WTC11 (cell line): ENCODE measurements at regions not wholly inside any gene's neighbourhood (a gene's known extent, or its start where the extent isn't known, plus 50 kb on each side); places are given as distances from the start of the nearest gene placed in this dataset.

ENCODE experiments used
- ATAC-seq: fragments of 200-7000 bp; cut with Tn5 transposase; 2 replicates; pipeline ENCODE4 v1.10.0; 2021; ENCODE audit warnings: mild to moderate bottlenecking, moderate library complexity
- CTCF ChIA-PET: fragments of 300-600 bp; sonication (Branson Sonifier 250); formaldehyde crosslinking; loops from one replicate; lab custom pipeline; 2021; ENCODE audit warnings: antibody characterized with exemption; lab: Charles Lee
- POLR2A ChIA-PET: fragments of 350-600 bp; sonication (Branson Sonifier 250); formaldehyde crosslinking; loops from one replicate; lab custom pipeline; 2021; ENCODE audit warnings: antibody characterized with exemption; lab: Charles Lee
- DNase-seq: peaks from one replicate; pipeline ENCODE4 v3.0.0; 2021; ENCODE audit warnings: low spot score
- H3K27ac Mint-ChIP-seq: 2 replicates; pipeline ENCODE4 v1.8.0; 2021; ENCODE audit warnings: mixed read lengths
- H3K27me3 Mint-ChIP-seq: 2 replicates; pipeline ENCODE4 v1.8.0; 2021; ENCODE audit warnings: low read depth, mild to moderate bottlenecking, moderate library complexity, mixed read lengths
- H3K36me3 Mint-ChIP-seq: 2 replicates; pipeline ENCODE4 v1.8.0; 2021; ENCODE audit warnings: mixed read lengths
- H3K4me1 Mint-ChIP-seq: 2 replicates; pipeline ENCODE4 v1.8.0; 2022; ENCODE audit warnings: mixed read lengths
- H3K4me3 Mint-ChIP-seq: 2 replicates; pipeline ENCODE4 v1.8.0; 2021; ENCODE audit warnings: mild to moderate bottlenecking, moderate library complexity, mixed read lengths
- H3K9me3 Mint-ChIP-seq: 2 replicates; pipeline ENCODE4 v1.8.0; 2021; ENCODE audit warnings: mixed read lengths
- ATF1 ChIP-seq: sonication (generic); formaldehyde crosslinking; IDR thresholded peaks from 2 replicates; pipeline ENCODE4 v1.8.1; 2023; ENCODE audit warnings: mild to moderate bottlenecking, moderate library complexity, missing genetic modification reagents
- CBFB ChIP-seq: sonication (generic); formaldehyde crosslinking; IDR thresholded peaks from 2 replicates; pipeline ENCODE4 v1.8.1; 2022; ENCODE audit warnings: mild to moderate bottlenecking, low read depth, missing genetic modification reagents
- CREM ChIP-seq: sonication (generic); formaldehyde crosslinking; IDR thresholded peaks from 2 replicates; pipeline ENCODE4 v1.8.1; 2022; ENCODE audit warnings: mild to moderate bottlenecking, missing genetic modification reagents, moderate library complexity
- E2F5 ChIP-seq: sonication (generic); formaldehyde crosslinking; IDR thresholded peaks from 2 replicates; pipeline ENCODE4 v1.8.1; 2022; ENCODE audit warnings: mild to moderate bottlenecking, moderate library complexity, missing genetic modification reagents
- ESRRA ChIP-seq: sonication (generic); formaldehyde crosslinking; IDR thresholded peaks from 2 replicates; pipeline ENCODE4 v1.8.1; 2022; ENCODE audit warnings: mild to moderate bottlenecking, missing genetic modification reagents, borderline replicate concordance
- FOXJ3 ChIP-seq: sonication (generic); formaldehyde crosslinking; IDR thresholded peaks from 2 replicates; pipeline ENCODE4 v1.9.0; 2021; ENCODE audit warnings: missing genetic modification reagents, mild to moderate bottlenecking, borderline replicate concordance
- FOXK1 ChIP-seq: sonication (generic); formaldehyde crosslinking; IDR thresholded peaks from 2 replicates; pipeline ENCODE4 v1.8.0; 2022; ENCODE audit warnings: mild to moderate bottlenecking, moderate library complexity, missing genetic modification reagents
- FOXP4 ChIP-seq: sonication (generic); formaldehyde crosslinking; IDR thresholded peaks from 2 replicates; pipeline ENCODE4 v1.8.0; 2022; ENCODE audit warnings: mild to moderate bottlenecking, missing genetic modification reagents
- GABPB1 ChIP-seq: sonication (generic); formaldehyde crosslinking; IDR thresholded peaks from 2 replicates; pipeline ENCODE4 v1.8.1; 2023; ENCODE audit warnings: mild to moderate bottlenecking, missing genetic modification reagents
- GTF2I ChIP-seq: fragments of 250-450 bp; sonication (Bioruptor Pico); conservative IDR thresholded peaks from 2 replicates; pipeline ENCODE4 v1.4.0; 2021; ENCODE audit warnings: mild to moderate bottlenecking
- HMGA2 ChIP-seq: fragments of 250-450 bp; sonication (Bioruptor Pico); IDR thresholded peaks from 2 replicates; pipeline ENCODE4 v1.4.0; 2021; ENCODE audit warnings: mild to moderate bottlenecking, moderate library complexity
- IRF2 ChIP-seq: sonication (generic); formaldehyde crosslinking; IDR thresholded peaks from 2 replicates; pipeline ENCODE4 v1.8.0; 2022; ENCODE audit warnings: low read depth, missing genetic modification reagents, borderline replicate concordance
- MAX ChIP-seq: sonication (generic); formaldehyde crosslinking; IDR thresholded peaks from 2 replicates; pipeline ENCODE4 v1.8.0; 2022; ENCODE audit warnings: mild to moderate bottlenecking, missing genetic modification reagents
- PRDM15 ChIP-seq: sonication (generic); formaldehyde crosslinking; IDR thresholded peaks from 2 replicates; pipeline ENCODE4 v1.8.0; 2022; ENCODE audit warnings: missing genetic modification reagents
- PREB ChIP-seq: sonication (generic); formaldehyde crosslinking; IDR thresholded peaks from 2 replicates; pipeline ENCODE4 v1.8.1; 2022; ENCODE audit warnings: mild to moderate bottlenecking, missing genetic modification reagents, moderate library complexity, borderline replicate concordance
- RORB ChIP-seq: fragments of 250-450 bp; sonication (Bioruptor Pico); IDR thresholded peaks from 2 replicates; pipeline ENCODE4 v1.9.0; 2021; ENCODE audit warnings: mild to moderate bottlenecking
- SMAD3 ChIP-seq: sonication (generic); formaldehyde crosslinking; IDR thresholded peaks from 2 replicates; pipeline ENCODE4 v1.8.0; 2022; ENCODE audit warnings: missing genetic modification reagents, mild to moderate bottlenecking, borderline replicate concordance
- SOX15 ChIP-seq: fragments of 250-450 bp; sonication (Bioruptor Pico); IDR thresholded peaks from 2 replicates; pipeline ENCODE4 v1.9.0; 2021; ENCODE audit warnings: mild to moderate bottlenecking
- ZMAT4 ChIP-seq: fragments of 250-450 bp; sonication (Bioruptor Pico); IDR thresholded peaks from 2 replicates; pipeline ENCODE4 v1.9.0; 2021; ENCODE audit warnings: mild to moderate bottlenecking
- ZNF232 ChIP-seq: sonication (generic); formaldehyde crosslinking; IDR thresholded peaks from 2 replicates; pipeline ENCODE4 v1.8.0; 2022; ENCODE audit warnings: mild to moderate bottlenecking, missing genetic modification reagents
- ZNF281 ChIP-seq: sonication (generic); formaldehyde crosslinking; IDR thresholded peaks from 2 replicates; pipeline ENCODE4 v1.8.0; 2023; ENCODE audit warnings: mild to moderate bottlenecking, missing genetic modification reagents
- ZNF396 ChIP-seq: fragments of 250-450 bp; sonication (Bioruptor Pico); IDR thresholded peaks from 2 replicates; pipeline ENCODE4 v1.8.0; 2021; ENCODE audit warnings: mild to moderate bottlenecking, moderate library complexity, borderline replicate concordance
- ZNF416 ChIP-seq: fragments of 250-450 bp; sonication (Bioruptor Pico); IDR thresholded peaks from 2 replicates; pipeline ENCODE4 v1.9.0; 2021; ENCODE audit warnings: mild to moderate bottlenecking, inconsistent platforms

- peaks cover 9% of the 10 kb centered on the region; the same call in 1 of the 2 replicates for H3K4me1 Mint-ChIP-seq
- ChIA-PET POLR2A (no interaction called here), CTCF (interaction anchor here (3.0 kb wide), 1 partner anchor 14 kb away, joined by 13 read pairs; no protein-coding TSS in a partner anchor)
- H3K36me3 Mint-ChIP-seq: 0 out of 2 replicates have a peak, but pooled peaks cover 10% of the 10 kb centered on the region
- H3K27ac Mint-ChIP-seq: no peak overlapping the region
- H3K9me3 Mint-ChIP-seq: peaks cover 12% of the 10 kb centered on the region
- H3K27me3 Mint-ChIP-seq: no peaks in the 10 kb centered on the region; the same call in 1 of the 2 replicates
- H3K4me3 Mint-ChIP-seq: no peak overlapping the region
- DNase-seq (no peak), ATAC-seq (no peak)
- TF ChIP-seq FOXK1 (CRISPR knock-in tag): no peak
- TF ChIP-seq ZNF396: no peak
- TF ChIP-seq CBFB: no peak
- TF ChIP-seq E2F5: no peak
- TF ChIP-seq FOXP4 (CRISPR knock-in tag): no peak
- TF ChIP-seq HMGA2 (CRISPR knock-in tag): no peak
- no peak for TF ChIP-seq ZNF416 (CRISPR knock-in tag)
- no peak for TF ChIP-seq RORB
- no peak for TF ChIP-seq FOXJ3 (CRISPR knock-in tag)
- no peak for TF ChIP-seq GABPB1 (CRISPR knock-in tag)
- no peak for TF ChIP-seq CREM (CRISPR knock-in tag)
- TF ChIP-seq MAX (CRISPR knock-in tag): no peak
- TF ChIP-seq PRDM15: no peak
- TF ChIP-seq ESRRA: no peak
- TF ChIP-seq ATF1 (CRISPR knock-in tag): no peak
Measured at GRCh38 chr12:9345171-9345570, 137.0 kb upstream of the PZP start.

GRCh38 chr12:9344541-9344940 lies 136.3 kb upstream of the PZP start:
- H3K27me3 Mint-ChIP-seq: no peaks in the 10 kb centered on the region; the same call in 1 of the 2 replicates
- H3K9me3 Mint-ChIP-seq: peaks cover 12% of the 10 kb centered on the region
- POLR2A ChIA-PET: no interaction called here
- DNase-seq (no peak), ATAC-seq (no peak)
- H3K4me3 Mint-ChIP-seq: no peak overlapping the region
- 0 out of 2 replicates have a peak, but pooled peaks cover 10% of the 10 kb centered on the region for H3K36me3 Mint-ChIP-seq
- CTCF ChIA-PET: interaction anchor here (1.8 kb wide), 1 partner anchor 13 kb away, joined by 5 read pairs; no protein-coding TSS in a partner anchor
- H3K4me1 Mint-ChIP-seq: peaks cover 9% of the 10 kb centered on the region; the same call in 1 of the 2 replicates
- H3K27ac Mint-ChIP-seq: no peak overlapping the region
- TF ChIP-seq IRF2 (CRISPR knock-in tag) (no peak), ZNF281 (CRISPR knock-in tag) (no peak), SMAD3 (CRISPR knock-in tag) (no peak), SOX15 (CRISPR knock-in tag) (no peak), GTF2I (CRISPR knock-in tag) (no peak), PREB (CRISPR knock-in tag) (no peak), ZMAT4 (CRISPR knock-in tag) (no peak), ZNF232 (CRISPR knock-in tag) (no peak)
